ENCODE measurements at regions not wholly inside any gene's neighbourhood (a gene's known extent, or its start where the extent isn't known, plus 50 kb on each side); places are given as distances from the start of the nearest gene placed in this dataset.

- TF ChIP-seq CTCF (conservative IDR thresholded peaks at IDR 0.05 in 1 of 2, IDR thresholded peaks at IDR 0.05 in 1 of 2; ENCODE audit: extremely low read depth in 1 of 2, insufficient read depth in 1 of 2, low read depth in 1 of 2, low read length in 2 of 2) (no peak), EZH2 (IDR thresholded peaks at IDR 0.05; ENCODE audit: borderline replicate concordance, low read length) (no peak)
Measured at GRCh38 chr2:191557841-191558240, 120.1 kb upstream of the NABP1 start.
